GM13976 (cell line): ENCODE measurements at regions not wholly inside any gene's neighbourhood (a gene's known extent, or its start where the extent isn't known, plus 50 kb on each side); places are given as distances from the start of the nearest gene placed in this dataset.

Experiments
- DNase-seq: peaks from one replicate; pipeline ENCODE4 v3.0.0; 2012; ENCODE audit warnings: low spot score
- in situ Hi-C: fragments of 300-500 bp; cut with MboI; formaldehyde crosslinking; loops from one replicate; pipeline ENCODE4 v1.12.0; 2022; ENCODE audit warnings: low sequenced_read_pairs, mixed read lengths, inconsistent platforms; ENCODE audit not compliant: unreplicated experiment
- TF ChIP-seq, protein P1 (sequence below): IDR thresholded peaks from 2 replicates; pipeline ENCODE4 v1.5.1; 2012; ENCODE audit warnings: borderline replicate concordance, mild to moderate bottlenecking; ENCODE audit not compliant: insufficient read depth; ENCODE audit errors: extremely low read depth, missing control alignments, control extremely low read depth

DNA sequence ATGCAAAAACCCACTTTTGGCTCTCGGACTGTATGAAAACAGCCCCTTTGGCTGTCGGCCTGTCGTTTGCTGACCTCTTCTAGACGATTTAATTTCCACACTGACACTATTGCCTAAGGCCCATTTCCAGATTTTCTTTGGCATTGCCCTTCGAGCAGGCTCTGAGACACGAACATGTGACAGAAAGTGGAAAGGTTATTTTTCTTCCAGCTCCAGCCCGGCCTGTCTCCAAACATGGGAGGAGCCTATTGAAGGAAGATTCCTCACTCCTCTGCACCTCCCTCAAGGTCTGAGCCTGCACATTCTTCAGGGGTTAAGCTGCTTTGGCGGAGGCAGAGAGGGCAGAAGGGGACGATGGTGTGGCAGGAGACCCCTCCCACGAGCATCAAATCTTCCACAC is 85.9 kb upstream of the FOXF1 start:
- no peak for DNase-seq
- TF ChIP-seq, protein P1, sequence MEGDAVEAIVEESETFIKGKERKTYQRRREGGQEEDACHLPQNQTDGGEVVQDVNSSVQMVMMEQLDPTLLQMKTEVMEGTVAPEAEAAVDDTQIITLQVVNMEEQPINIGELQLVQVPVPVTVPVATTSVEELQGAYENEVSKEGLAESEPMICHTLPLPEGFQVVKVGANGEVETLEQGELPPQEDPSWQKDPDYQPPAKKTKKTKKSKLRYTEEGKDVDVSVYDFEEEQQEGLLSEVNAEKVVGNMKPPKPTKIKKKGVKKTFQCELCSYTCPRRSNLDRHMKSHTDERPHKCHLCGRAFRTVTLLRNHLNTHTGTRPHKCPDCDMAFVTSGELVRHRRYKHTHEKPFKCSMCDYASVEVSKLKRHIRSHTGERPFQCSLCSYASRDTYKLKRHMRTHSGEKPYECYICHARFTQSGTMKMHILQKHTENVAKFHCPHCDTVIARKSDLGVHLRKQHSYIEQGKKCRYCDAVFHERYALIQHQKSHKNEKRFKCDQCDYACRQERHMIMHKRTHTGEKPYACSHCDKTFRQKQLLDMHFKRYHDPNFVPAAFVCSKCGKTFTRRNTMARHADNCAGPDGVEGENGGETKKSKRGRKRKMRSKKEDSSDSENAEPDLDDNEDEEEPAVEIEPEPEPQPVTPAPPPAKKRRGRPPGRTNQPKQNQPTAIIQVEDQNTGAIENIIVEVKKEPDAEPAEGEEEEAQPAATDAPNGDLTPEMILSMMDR = no peak
- in situ Hi-C loops = no loop called here

DNA sequence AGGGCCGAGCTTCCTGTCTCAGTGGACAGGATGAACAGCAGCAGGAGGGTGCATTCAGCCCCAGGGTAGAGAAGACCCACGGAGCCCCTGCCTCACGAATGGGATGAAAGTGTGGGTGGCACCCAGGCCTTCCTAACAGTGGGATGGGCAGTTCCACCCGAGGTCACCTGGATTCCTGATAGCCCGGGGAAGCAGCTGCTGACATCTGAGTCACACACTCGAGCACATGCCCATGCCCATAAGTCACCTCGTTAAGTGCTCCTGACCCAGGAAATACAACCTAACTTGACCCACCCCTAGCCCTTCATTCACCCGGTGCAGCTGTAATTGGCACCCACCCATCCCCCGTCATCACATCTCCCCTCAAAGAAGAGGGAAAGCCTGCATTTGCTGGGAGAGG is 85.3 kb upstream of the FOXF1 start:
- in situ Hi-C loops = no loop called here
- no peak for DNase-seq
- TF ChIP-seq, protein P1 = no peak

DNA sequence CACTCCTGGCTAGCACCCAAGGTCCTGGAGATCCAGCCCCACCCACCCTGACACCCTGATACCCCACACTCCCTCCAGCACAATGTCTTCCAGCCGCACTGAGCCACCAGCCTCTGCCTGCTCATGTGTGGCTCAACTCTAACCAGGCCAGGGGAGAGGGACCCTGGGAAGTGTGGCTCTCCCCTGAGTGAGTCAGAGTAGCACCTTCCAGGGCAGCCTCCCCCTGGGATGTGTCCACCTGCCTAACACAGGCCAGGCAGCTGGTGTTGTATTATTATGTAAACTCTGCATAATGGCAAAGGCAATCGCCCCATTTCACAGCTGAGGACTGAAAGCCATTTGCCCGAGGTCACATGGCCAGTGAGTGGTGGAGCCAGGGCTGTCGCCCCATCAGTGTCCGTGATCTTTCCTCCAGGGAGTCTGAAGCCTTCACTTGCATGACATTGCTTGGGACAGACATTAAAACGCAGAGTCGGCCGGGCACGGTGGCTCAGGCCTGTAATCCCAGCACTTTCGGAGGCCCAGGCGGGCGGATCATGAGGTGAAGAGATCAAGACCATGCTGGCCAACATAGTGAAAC is 84.2 kb upstream of the FOXF1 start:
- TF ChIP-seq, protein P1 = no peak

DNA sequence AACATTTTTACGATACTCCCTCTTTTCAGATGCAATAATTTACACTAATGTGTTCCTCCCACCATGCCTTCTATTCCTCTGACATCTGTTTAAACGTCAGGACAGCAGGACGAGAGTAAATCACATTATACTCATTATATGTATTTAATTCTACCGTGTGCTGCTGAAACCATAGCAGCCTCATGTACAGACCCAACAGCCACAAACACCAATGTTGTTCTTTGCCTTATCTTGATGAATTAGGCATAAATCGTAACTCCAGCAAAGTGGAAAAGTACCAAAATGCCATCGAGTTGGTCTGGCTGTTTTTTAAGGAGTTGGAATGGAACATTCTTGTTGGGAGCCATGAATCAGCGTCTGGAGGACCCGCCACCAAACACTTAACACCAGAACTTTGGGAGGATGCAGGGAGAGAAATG is 82.9 kb upstream of the FOXF1 start:
- DNase-seq = no peak
- in situ Hi-C loops = no loop called here
- TF ChIP-seq, protein P1 = no peak

More for the DNA sequence above, 84.2 kb upstream of the FOXF1 start:
- in situ Hi-C loops = no loop called here
- no peak for DNase-seq

DNA sequence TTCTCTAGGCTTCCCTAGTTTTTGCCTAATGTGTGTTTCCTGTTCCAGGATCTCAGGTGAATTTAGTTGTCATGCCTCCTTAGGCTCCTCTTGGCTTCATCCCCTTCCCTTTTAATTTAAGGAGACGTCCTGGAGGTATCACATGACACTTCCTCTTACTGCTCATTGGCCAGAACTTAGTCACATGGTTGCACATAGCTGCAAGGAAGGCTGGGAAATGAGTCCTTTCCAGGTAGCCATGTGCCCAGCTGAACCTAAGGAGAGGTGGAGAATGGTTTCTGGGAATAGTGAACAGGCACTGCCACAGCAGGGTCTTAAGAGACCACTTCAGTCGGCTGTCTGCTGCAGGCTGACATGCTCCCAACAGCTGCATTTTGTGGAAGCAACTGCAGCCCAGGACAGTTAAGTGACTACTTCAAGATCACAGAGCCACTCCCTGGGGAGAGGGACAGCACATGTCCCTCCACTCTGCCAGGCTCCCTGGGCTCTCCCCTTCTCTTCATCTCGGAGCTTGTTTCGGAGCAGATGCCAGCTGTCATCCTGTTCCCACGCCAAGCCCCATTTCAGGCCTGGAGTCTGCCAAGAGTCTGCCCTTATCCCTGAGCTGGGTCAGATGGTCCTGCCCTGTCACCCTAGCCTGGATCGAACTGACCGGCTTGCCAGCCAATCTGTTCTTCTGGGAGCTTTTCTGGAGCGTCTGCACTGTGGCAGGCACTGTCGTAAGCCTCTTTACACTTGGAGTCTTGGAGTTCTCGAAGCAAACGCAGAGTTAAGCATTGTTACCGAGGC is 81.4 kb upstream of the FOXF1 start:
- TF ChIP-seq, protein P1 = no peak
- in situ Hi-C loops = no loop called here
- DNase-seq = no peak

DNA sequence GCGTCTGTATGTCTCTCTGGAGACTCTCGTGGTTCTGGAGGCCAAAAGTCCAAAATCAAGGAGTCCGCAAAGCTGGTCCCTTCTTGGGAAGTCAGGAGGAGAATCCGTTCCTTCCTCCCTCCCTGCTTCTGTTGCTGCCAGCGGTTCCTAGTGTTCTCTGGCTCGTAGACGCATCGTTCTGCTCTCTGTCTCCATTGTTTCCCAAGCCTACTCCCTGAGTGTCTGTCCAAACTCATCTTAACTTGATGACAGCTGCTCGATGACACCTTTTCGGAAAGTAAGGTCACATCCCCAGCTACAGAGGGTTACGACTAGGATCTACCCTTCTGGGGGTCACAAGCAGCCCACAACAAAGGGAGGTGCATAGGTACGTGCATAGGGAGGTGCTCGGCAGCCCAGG is 80.7 kb upstream of the FOXF1 start:
- in situ Hi-C loops = no loop called here
- TF ChIP-seq, protein P1 = no peak
- no peak for DNase-seq
